Ascending aorta (tissue), 2 donors: ENCODE measurements at regions not wholly inside any gene's neighbourhood (a gene's known extent, or its start where the extent isn't known, plus 50 kb on each side); places are given as distances from the start of the nearest gene placed in this dataset.
"Not testable (repeated sequence)": the region's sequence is repeated elsewhere in the genome, so short reads cannot be mapped to it uniquely, and the experiment has no call there.

Experiments
- DNase-seq, 2 donors: peaks; one replicate each; pipeline ENCODE4 v3.0.0-alpha.2; 2019; ENCODE audit warnings: low spot score in 2 of 2
- H3K27ac ChIP-seq, 2 donors: fragments of 200-600 bp; sonication (generic); one replicate each; pipeline ENCODE4 v1.5.1; 2016 to 2017; ENCODE audit warnings: mild to moderate bottlenecking in 1 of 2
- H3K27me3 ChIP-seq: fragments of 200-600 bp; sonication (generic); one replicate; pipeline ENCODE4 v1.5.1; 2017
- H3K36me3 ChIP-seq, 2 donors: fragments of 200-600 bp; sonication (generic); one replicate each; pipeline ENCODE4 v1.5.1; 2016
- H3K4me1 ChIP-seq, 2 donors: fragments of 200-600 bp; sonication (generic); one replicate each; pipeline ENCODE4 v1.5.1; 2016 to 2017; ENCODE audit warnings: mild to moderate bottlenecking in 1 of 2
- H3K4me3 ChIP-seq, 2 donors: fragments of 200-600 bp; sonication (generic); one replicate each; pipeline ENCODE4 v1.5.1; 2016 to 2017; ENCODE audit warnings: mild to moderate bottlenecking in 1 of 2
- H3K9me3 ChIP-seq, 2 donors: fragments of 200-600 bp; sonication (generic); one replicate each; pipeline ENCODE4 v1.5.1; 2016
- intact Hi-C: fragments of 100-400 bp; cut with DNase I; formaldehyde crosslinking; loops from one replicate; pipeline ENCODE4 v1.15.1; 2023

DNA sequence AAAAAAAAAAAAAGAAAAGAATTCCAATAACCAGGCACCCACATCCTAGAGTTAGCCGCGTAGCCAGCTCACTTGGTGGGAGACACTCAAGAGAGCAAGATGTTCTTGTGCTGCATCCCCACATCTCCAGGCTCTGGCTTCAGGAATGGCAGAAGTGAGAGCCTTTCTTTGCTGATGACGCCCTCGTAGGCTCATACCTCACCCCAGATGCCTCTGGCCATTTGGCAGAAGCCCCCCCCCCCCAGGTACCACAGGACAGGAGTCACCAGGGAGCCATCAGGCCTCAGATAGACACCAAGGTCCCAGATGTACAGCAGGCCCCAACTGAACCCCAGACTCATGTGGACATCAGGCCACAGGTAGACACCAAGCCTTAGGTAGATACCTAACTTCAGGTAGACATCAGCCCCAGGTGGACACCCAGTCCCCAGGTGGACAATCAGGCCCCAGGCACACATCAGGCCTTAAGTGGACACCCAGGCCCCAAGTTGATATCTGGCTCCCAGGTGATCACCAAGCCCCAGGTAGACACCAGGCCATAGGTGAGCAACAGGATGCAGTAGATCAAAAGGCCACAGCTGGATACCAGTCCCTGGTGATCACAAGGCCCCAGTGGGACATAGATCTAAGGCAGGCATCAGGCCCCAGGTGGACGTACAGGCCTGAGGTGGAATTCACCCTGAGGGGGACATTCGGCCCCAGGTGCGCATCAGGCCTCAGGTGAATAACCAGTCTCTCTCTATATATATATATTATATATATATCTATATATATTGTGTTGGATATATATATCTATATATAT lies 202.5 kb downstream of the POTEM start:
- H3K27ac ChIP-seq, intact Hi-C loops, H3K4me3 ChIP-seq, H3K27me3 ChIP-seq, H3K36me3 ChIP-seq, DNase-seq, H3K4me1 ChIP-seq, H3K9me3 ChIP-seq: not testable (repeated sequence)

DNA sequence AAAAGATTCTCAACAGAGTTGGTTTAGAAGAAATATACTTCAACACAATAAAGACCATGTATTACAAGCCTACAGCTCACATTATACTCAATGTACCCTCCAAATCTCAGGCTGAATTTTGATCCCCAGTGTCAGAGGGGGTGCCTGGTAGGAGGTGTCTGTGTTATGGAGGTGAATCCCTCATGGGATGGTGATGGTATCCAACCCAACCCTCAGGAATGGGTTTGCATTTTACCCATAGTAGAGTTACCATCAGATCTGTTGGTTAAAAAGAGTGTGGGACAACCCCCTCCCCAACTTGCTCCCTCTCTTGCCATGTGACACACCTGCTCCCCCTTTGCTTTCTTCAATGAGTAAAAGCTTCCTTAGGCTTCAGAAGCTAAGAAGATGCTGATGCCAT lies 205.5 kb downstream of the POTEM start:
- H3K27me3 ChIP-seq, DNase-seq, H3K4me3 ChIP-seq, intact Hi-C loops, H3K36me3 ChIP-seq, H3K9me3 ChIP-seq, H3K27ac ChIP-seq, H3K4me1 ChIP-seq: not testable (repeated sequence)

DNA sequence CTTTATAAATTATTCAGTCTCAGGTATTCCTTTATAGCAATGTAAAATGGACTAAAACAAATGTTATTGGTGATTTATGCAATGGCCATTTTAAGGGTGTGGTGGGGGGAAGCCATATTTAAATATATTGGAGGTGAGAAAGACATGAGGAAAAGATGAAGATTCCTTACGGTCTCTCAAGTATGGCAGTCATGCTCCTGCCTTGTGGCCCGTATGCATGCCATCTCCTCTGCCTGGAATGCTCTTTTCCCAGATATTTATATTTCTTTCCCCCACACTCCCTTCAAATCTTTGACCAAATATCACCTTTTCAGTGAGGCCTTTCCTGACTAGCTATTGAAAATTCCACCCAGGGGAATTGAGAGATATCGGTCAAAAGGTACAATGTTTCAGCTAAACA lies 206.0 kb downstream of the POTEM start:
- H3K4me3 ChIP-seq, H3K9me3 ChIP-seq, H3K27me3 ChIP-seq, intact Hi-C loops, H3K27ac ChIP-seq, H3K36me3 ChIP-seq, H3K4me1 ChIP-seq, DNase-seq: not testable (repeated sequence)

DNA sequence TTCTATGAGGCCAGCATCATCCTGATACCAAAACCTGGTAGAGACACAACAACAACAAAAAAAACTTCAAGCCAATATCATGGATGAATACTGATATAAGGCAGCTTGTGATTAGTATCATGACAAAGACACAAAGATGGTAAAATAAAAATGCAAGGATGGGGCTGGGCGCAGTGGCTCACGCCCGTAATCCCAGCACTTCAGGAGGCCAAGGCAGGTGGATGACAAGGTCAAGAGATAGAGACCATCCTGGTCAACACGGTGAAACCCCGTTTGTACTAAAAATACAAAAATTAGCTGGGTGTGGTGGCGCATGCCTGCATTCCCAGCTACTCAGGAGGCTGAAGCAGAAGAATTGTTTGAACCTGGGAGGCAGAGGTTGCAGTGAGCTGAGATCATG lies 210.2 kb downstream of the POTEM start:
- H3K9me3 ChIP-seq, H3K36me3 ChIP-seq, H3K4me3 ChIP-seq, H3K27ac ChIP-seq, H3K4me1 ChIP-seq, intact Hi-C loops, DNase-seq, H3K27me3 ChIP-seq: not testable (repeated sequence)

DNA sequence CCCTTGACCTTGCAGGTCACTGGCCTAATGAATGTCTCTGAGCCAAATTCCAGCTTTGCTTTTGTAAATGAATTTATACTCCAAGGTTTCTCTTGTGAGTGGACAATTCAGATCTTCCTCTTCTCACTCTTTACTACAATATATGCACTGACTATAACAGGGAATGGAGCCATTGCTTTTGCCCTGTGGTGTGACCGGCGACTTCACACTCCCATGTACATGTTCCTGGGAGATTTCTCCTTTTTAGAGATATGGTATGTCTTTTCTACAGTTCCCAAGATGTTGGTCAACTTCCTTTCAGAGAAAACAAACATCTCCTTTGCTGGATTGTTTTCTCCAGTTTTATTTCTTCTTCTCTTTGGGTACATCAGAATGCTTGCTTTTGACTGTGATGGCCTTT lies 213.1 kb downstream of the POTEM start:
- intact Hi-C loops, H3K9me3 ChIP-seq, H3K4me3 ChIP-seq, H3K27ac ChIP-seq, H3K36me3 ChIP-seq, H3K27me3 ChIP-seq, DNase-seq, H3K4me1 ChIP-seq: not testable (repeated sequence)

DNA sequence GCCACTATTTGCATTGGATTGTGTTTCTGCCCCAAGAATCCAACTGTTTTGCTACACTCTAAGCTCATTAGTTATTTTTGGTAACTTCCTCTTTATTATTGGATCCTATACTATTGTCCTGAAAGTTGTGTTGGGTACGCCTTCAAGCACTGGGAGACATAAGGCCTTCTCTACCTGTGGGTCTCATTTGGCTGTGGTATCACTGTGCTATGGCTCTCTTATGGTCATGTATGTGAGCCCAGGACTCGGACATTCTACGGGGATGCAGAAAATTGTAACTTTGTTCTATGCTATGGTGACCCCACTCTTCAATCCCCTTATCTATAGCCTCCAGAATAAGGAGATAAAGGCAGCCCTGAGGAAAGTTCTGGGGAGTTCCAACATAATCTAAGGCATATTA lies 213.6 kb downstream of the POTEM start:
- H3K4me1 ChIP-seq, H3K36me3 ChIP-seq, H3K27ac ChIP-seq, intact Hi-C loops, H3K27me3 ChIP-seq, H3K9me3 ChIP-seq, H3K4me3 ChIP-seq, DNase-seq: not testable (repeated sequence)

DNA sequence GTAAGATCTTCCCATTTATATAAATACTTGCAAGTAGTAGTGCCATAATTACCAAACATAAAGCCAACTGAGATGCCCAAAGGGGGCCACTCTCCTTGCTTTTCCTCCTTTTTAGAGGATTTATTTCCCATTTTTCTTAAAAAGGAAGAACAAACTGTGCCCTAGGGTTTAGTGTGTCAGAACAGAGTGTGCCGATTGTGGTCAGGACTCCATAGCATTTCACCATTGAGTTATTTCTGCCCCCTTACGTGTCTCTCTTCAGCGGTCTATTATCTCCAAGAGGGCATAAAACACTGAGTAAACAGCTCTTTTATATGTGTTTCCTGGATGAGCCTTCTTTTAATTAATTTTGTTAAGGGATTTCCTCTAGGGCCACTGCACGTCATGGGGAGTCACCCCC lies 227.9 kb downstream of the POTEM start:
- H3K27ac ChIP-seq, H3K36me3 ChIP-seq, H3K27me3 ChIP-seq, H3K4me1 ChIP-seq, H3K9me3 ChIP-seq, H3K4me3 ChIP-seq, DNase-seq, intact Hi-C loops: not testable (repeated sequence)

DNA sequence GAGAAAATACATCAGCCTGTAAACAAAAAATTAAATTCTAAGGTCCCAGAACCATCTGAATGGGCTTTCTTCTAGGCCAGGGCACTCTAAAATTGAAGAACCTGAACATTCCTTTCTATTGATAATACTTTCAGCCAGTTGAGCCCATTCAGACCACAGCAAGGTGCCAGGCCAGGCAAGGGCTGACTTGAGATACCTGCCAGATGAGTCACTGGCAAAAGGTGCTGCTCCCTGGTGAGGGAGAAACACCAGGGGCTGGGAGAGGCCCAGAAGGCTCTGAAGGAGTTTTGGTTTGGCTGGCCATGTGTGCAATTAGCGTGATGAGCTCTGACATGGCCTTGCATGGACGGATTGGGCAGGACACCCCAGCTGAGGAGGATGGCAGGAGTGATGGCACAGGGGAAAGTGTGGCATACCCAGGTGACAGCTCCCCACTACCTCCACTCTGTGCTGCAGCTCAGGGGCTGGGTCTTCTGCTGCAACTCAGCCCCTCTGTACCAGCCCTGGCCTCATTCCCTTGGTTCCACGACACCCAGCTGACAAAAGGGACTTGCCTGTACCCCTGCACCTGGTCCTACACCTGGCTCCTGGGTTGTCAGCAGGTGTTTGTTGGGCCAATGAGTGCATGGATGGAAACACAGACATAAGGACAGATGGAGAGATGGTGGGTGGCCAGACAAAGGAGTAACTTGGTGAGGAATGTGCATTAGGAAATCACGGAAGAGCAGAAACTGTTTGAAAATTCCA lies 230.4 kb downstream of the POTEM start:
- H3K4me1 ChIP-seq, H3K9me3 ChIP-seq, DNase-seq, intact Hi-C loops, H3K27ac ChIP-seq, H3K36me3 ChIP-seq, H3K4me3 ChIP-seq, H3K27me3 ChIP-seq: not testable (repeated sequence)

DNA sequence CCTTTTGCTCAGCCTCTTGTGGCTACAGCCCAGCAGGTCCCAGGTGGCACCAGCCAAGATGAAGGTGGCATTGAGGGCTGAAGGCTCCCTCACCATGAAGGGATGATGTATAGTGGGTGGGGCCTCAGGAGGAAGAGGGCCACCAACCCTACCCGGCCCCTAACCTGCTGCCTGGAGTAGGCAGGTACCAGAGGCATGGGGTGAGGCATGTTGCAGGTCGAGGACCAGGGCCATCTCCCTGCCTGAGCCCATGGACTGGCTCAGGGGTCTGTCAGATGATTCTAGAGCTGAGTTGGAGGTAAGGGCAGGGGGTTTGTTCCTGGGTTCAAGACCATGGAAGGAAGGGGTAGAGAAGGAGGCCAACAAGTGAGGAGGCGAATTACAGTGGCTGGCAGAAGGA lies 231.1 kb downstream of the POTEM start:
- H3K27me3 ChIP-seq, H3K9me3 ChIP-seq, H3K4me3 ChIP-seq, intact Hi-C loops, H3K27ac ChIP-seq, H3K4me1 ChIP-seq, DNase-seq, H3K36me3 ChIP-seq: not testable (repeated sequence)

DNA sequence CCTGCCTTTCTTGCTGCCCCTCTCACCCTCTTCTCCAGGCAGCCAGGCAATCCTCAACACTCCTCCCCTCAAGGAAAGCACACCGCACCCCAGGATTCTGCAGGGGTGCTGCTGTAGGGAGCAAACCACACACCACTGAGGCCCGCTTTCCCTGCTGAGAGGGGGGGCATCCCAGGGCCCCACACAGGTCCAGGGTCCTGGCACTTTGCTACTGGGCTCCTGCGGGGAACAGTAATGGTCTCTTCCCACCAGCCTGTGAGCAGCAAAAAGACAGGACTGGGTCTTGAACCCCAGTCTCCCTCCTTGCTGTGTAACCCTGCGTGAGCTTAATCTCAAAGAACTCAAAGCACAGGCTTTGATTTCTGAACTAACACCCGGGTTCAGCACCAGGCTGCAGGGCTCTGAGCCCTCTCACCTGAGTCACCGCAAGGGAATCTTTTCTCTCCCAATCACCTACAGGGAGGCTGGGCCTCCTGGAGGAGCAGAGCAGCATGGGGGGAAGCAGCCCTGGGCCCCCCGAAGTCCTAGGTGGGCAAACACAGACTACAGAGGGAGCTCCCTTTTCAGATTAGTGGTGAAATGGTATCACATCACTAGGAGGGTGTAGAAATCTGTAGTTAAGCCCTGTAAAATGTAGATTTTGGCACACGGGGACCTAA lies 232.6 kb downstream of the POTEG start:
- H3K4me1 ChIP-seq, H3K9me3 ChIP-seq, intact Hi-C loops, H3K27ac ChIP-seq, H3K4me3 ChIP-seq, H3K27me3 ChIP-seq, H3K36me3 ChIP-seq, DNase-seq: not testable (repeated sequence)

DNA sequence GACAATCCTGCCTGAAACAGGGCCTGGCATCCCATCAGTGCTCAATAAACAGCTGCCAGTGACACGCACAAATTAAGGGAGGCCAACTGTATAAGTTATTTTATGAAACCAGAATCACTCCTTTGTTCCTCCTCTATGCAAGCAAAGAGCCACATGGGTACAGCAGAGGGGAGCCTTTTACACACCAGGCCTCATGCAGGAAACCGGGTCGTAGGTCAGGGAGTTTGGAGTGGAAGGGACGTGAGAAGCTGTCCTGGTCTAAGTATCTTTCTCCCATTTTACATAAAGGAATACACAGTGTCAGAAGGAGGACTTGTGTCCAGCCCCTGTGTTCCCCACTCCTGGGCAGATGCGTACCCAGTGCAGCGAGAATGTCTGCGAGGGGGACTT lies 232.1 kb downstream of the POTEG start:
- H3K9me3 ChIP-seq, DNase-seq, H3K36me3 ChIP-seq, H3K4me1 ChIP-seq, intact Hi-C loops, H3K4me3 ChIP-seq, H3K27ac ChIP-seq, H3K27me3 ChIP-seq: not testable (repeated sequence)

DNA sequence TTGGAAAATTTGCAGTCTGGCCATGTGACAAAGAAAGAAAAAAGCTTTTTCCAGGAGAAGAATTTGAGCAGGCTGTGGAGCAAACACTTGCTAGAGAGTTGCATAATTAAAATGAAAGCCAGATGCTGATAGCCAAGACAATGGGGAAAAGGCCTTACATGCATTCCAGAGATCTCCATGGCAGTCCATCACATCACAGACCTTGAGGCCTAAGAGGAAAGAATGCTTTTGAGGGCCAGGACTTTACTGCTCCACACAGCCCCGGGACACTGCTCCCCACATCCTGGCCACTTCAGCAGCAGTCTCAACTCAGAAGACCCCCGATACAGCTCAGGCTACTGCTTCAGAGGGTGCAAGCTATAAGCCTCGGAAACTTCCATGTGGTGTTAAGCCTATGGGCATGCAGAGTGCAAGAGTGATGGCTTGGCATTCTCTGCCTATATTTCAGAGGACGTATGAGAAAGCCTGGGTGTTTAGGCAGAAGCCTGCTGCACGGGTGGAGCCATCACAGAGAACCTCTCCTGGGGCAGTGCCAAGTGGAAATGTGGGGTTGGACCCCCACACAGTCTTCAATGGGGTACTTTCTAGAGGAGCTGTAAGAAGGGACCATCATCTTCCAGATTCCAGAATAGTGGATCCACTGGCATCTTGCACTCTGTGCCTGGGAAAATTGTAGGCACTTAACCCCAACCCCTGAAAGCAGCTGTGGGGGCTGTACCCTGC lies 230.7 kb downstream of the POTEG start:
- H3K4me1 ChIP-seq, H3K4me3 ChIP-seq, H3K9me3 ChIP-seq, H3K27ac ChIP-seq, H3K36me3 ChIP-seq, DNase-seq, H3K27me3 ChIP-seq, intact Hi-C loops: not testable (repeated sequence)

DNA sequence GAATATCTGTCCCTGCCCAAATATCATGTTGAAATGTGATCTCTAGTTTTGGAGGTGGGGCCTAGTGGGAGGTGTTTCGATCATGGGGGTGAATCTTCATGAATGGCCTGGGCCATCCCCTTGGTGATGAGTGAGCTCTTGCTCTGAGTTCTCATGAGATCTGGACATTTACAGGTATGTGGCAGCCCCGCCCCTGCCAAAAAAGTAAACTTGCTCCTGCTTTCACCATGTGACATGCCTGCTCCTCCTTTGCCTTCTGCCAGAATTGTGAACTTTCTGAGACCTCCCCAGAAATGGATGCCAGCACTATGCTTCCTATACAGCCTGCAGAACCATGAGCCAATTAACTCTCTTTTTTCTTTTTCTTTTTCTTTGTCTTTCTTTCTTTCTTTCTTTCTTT lies 229.3 kb downstream of the POTEG start:
- H3K9me3 ChIP-seq, H3K36me3 ChIP-seq, intact Hi-C loops, H3K4me3 ChIP-seq, DNase-seq, H3K4me1 ChIP-seq, H3K27me3 ChIP-seq, H3K27ac ChIP-seq: not testable (repeated sequence)

DNA sequence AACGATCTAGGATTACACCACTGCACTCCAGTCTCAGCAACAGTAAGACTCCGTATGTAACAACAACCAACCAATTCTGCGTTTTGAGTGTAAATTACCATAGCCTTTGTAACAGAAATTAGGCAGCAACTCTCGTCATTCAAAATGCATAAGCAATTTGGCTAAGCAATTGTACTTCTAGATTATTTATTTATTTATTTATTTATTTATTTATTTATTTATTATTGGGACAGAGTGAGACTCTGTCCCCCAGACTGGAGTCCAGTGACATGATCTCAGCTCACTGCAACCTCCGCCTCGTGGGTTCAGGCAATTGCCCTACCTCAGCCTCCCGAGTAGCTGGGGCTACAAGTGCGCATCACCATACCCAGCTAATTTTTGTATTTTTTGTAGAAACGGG lies 217.7 kb downstream of the POTEG start:
- H3K4me3 ChIP-seq, H3K27me3 ChIP-seq, H3K36me3 ChIP-seq, H3K9me3 ChIP-seq, intact Hi-C loops, DNase-seq, H3K4me1 ChIP-seq, H3K27ac ChIP-seq: not testable (repeated sequence)
